Sigmoid colon (tissue), 4 donors: ENCODE measurements at regions not wholly inside any gene's neighbourhood (a gene's known extent, or its start where the extent isn't known, plus 50 kb on each side); places are given as distances from the start of the nearest gene placed in this dataset.

Experiments used
- POLR2A ChIP-seq, 2 donors: fragments of 450-650 bp; IDR thresholded peaks; one replicate each; pipeline ENCODE4 v1.6.1; 2016; ENCODE audit warnings: antibody characterized with exemption in 2 of 2, mild to moderate bottlenecking in 2 of 2, moderate library complexity in 2 of 2
- POLR2AphosphoS5 ChIP-seq, 4 donors: sonication (generic); formaldehyde crosslinking; IDR thresholded peaks; one replicate each; pipeline ENCODE4 v1.6.1; 2017; ENCODE audit warnings: antibody characterized with exemption in 4 of 4

- no peak for TF ChIP-seq POLR2AphosphoS5 (IDR thresholded peaks at IDR 0.05)
- TF ChIP-seq POLR2A (IDR thresholded peaks at IDR 0.05): no peak
Observed at GRCh38 chr1:101323535-101323934, 86.7 kb downstream of the S1PR1 start.
